ENCODE measurements at regions not wholly inside any gene's neighbourhood (a gene's known extent, or its start where the extent isn't known, plus 50 kb on each side); places are given as distances from the start of the nearest gene placed in this dataset.

- TF ChIP-seq MAX (IDR thresholded peaks at IDR 0.05; ENCODE audit: low read depth, low read length) (no peak), CTCF (IDR thresholded peaks at IDR 0.05 in 2 of 3, conservative IDR thresholded peaks at IDR 0.05 in 1 of 3; ENCODE audit: control insufficient read depth in 2 of 3, extremely low read depth in 1 of 3, insufficient read depth in 1 of 3, low read depth in 3 of 3, low read length in 3 of 3) (no peak), POLR2A (IDR thresholded peaks at IDR 0.05; ENCODE audit: low read depth, low read length) (no peak), BHLHE40 (IDR thresholded peaks at IDR 0.05; ENCODE audit: borderline replicate concordance in 1 of 2, low read depth in 2 of 2, low read length in 1 of 2) (no peak), CEBPB (IDR thresholded peaks at IDR 0.05; ENCODE audit: borderline replicate concordance in 1 of 2, low read depth in 2 of 2, low read length in 2 of 2) (no peak), CHD2 (IDR thresholded peaks at IDR 0.05; ENCODE audit: borderline replicate concordance, low read depth, low read length) (no peak), JUND (IDR thresholded peaks at IDR 0.05; ENCODE audit: low read depth, low read length) (no peak), NFYB (IDR thresholded peaks at IDR 0.05; ENCODE audit: insufficient read depth, low read depth, low read length) (no peak), TARDBP (IDR thresholded peaks at IDR 0.05; ENCODE audit: borderline replicate concordance) (no peak), MYC (IDR thresholded peaks at IDR 0.05; ENCODE audit: insufficient read depth, insufficient read length, insufficient replicate concordance, low read length, severe bottlenecking) (no peak), CREB1 (IDR thresholded peaks at IDR 0.05; ENCODE audit: low read depth) (no peak)
Measured at GRCh38 chr16:13770436-13770835, 149.5 kb upstream of the ERCC4 start.
